ENCODE measurements at regions not wholly inside any gene's neighbourhood (a gene's known extent, or its start where the extent isn't known, plus 50 kb on each side); places are given as distances from the start of the nearest gene placed in this dataset.
"Not testable (repeated sequence)": the region's sequence is repeated elsewhere in the genome, so short reads cannot be mapped to it uniquely, and the experiment has no call there.

DNA sequence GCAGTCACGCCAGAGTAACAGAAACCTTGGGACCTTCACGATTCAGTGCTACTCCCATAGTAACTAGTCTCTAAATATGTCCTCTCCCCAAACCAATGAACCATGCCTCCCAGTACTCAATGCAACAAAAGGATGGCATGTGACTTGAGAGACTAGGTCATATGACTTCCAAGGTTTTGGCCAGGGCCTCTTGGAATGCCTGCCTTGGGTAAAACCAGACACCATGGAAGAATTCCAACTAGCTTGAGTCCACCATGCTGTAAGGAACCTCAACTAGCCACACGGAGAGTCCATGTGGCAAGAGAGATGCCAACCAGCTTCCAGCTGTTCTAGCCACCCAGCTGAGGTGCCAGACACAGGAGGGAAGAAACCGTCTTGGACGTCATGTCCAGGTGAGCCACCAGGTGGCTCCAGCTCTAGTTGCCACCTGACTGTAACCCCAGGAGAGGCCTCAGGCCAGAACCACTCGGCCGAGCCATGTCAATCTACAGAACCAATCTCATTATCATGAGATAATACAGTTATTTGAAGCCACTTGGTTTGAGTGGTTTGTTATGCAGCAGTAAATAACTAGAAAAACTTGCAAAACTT is 115.0 kb downstream of the SYF2 start:
- ATAC-seq = no peak
- DNase-seq (ENCODE audit: low spot score in 2 of 2) = no peak

GRCh38 chr1:25116832-25117231 is 115.5 kb downstream of the SYF2 start:
- Mint-ChIP-seq H3K9me3 (no peaks in the 10 kb centered on the region), H3K36me3 (no peaks in the 10 kb centered on the region), H3K27ac (no peak overlapping the region), H3K4me1 (peaks cover 21% of the 10 kb centered on the region), H3K4me3 (no peak overlapping the region)
- ATAC-seq (no peak), DNase-seq (ENCODE audit: low spot score in 2 of 2) (no peak)

More for the DNA sequence above, 115.0 kb downstream of the SYF2 start:
- peaks cover 21% of the 10 kb centered on the region for H3K4me1 Mint-ChIP-seq
- H3K9me3 Mint-ChIP-seq = no peaks in the 10 kb centered on the region
- no peaks in the 10 kb centered on the region for H3K36me3 Mint-ChIP-seq
- H3K27ac Mint-ChIP-seq = no peak overlapping the region
- H3K4me3 Mint-ChIP-seq = no peak overlapping the region

- peaks cover 21% of the 10 kb centered on the region for H3K4me1 Mint-ChIP-seq
- H3K27ac Mint-ChIP-seq; DNase-seq (ENCODE audit: low spot score in 2 of 2): not testable (repeated sequence)
Observed at GRCh38 chr1:25116117-25116516, 116.2 kb downstream of the SYF2 start.

GRCh38 chr1:25113731-25114130 is 118.6 kb downstream of the SYF2 start:
- DNase-seq (ENCODE audit: low spot score in 2 of 2) = no peak
- Mint-ChIP-seq H3K4me1 (peaks cover 16% of the 10 kb centered on the region), H3K27ac (no peak overlapping the region), H3K4me3 (no peak overlapping the region), H3K36me3 (peaks cover under 1% of the 10 kb centered on the region), H3K9me3 (peaks cover 8% of the 10 kb centered on the region)
- ATAC-seq = no peak

More at GRCh38 chr1:25116117-25116516, 116.2 kb downstream of the SYF2 start:
- not testable (repeated sequence) for H3K36me3 Mint-ChIP-seq, H3K4me3 Mint-ChIP-seq, H3K9me3 Mint-ChIP-seq, ATAC-seq

DNA sequence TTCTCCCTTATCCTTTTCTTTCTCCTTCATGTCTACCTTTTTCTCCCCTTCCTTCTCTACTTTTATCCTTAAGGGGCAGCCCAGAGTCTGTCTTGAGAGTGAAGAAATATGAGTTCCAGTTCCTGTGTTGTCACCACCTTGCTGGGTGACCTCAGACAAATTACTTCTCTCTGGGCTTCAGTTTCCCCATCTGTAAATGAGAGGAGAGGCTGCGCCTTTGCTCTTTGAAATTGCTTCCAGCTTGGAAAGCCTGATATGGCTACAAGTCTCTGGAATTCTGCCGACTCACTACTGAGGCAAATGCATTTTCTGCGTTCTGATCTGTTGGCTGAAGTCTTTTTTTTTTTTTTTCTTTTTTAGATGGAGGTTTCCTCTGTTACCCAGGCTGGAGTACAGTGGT is 119.2 kb downstream of the SYF2 start:
- Mint-ChIP-seq H3K27ac (no peak overlapping the region), H3K36me3 (peaks cover 6% of the 10 kb centered on the region), H3K4me1 (peaks cover 17% of the 10 kb centered on the region), H3K9me3 (peaks cover 10% of the 10 kb centered on the region), H3K4me3 (no peak overlapping the region)
- ATAC-seq (no peak), DNase-seq (ENCODE audit: low spot score in 2 of 2) (no peak)

DNA sequence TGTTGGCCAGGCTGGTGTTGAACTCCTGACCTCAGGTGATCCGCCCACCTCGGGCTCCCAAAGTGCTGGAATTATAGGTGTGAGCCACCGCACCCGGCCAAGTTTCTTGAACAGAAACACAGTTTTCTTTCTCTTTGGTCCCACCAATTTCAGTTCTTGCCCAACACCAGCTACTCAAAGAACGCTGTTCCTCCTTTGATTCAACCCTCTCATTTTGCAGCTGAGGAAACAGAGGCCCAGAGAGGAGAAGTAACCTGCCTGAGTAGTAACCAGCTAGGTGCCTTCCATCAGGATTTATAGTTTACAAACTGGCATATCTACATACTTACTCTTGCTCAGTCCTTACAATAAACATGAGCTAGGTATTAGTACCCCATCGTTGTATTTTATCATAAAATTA is 119.9 kb downstream of the SYF2 start:
- no peak for DNase-seq (ENCODE audit: low spot score in 2 of 2)
- Mint-ChIP-seq H3K4me1 (peaks cover 17% of the 10 kb centered on the region), H3K27ac (no peak overlapping the region), H3K36me3 (peaks cover 6% of the 10 kb centered on the region), H3K9me3 (peaks cover 10% of the 10 kb centered on the region), H3K4me3 (no peak overlapping the region)
- ATAC-seq = no peak

DNA sequence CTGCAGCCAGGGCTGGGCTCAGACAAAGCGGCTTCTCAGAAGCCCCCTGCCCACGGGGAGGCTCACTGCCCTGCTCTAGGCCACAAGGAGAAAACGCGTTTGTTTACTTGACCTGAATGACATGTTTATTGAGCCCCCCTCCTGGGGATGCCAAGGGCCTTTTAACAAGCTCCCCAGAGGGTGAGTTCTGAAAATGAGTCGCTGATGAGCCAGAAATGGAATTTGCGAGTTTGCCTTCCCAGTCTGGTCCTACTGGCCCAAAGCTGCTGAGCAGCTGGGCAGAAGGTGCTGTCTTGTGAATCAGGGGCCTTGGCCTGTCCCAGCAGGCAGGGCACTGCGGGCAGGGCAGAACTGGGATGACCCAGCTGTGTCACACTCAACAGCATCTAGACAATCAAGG is 120.6 kb downstream of the SYF2 start:
- peaks cover 18% of the 10 kb centered on the region for H3K4me1 Mint-ChIP-seq
- ATAC-seq (no peak), DNase-seq (ENCODE audit: low spot score in 2 of 2) (no peak)
- H3K27ac Mint-ChIP-seq = no peak overlapping the region
- H3K4me3 Mint-ChIP-seq = no peak overlapping the region
- peaks cover 6% of the 10 kb centered on the region for H3K36me3 Mint-ChIP-seq
- H3K9me3 Mint-ChIP-seq = peaks cover 10% of the 10 kb centered on the region

- DNase-seq (ENCODE audit: low spot score in 2 of 2) = no peak
- H3K27ac Mint-ChIP-seq = no peak overlapping the region
- peaks cover 29% of the 10 kb centered on the region for H3K4me1 Mint-ChIP-seq
Observed at GRCh38 chr1:25110485-25110884, 121.8 kb downstream of the SYF2 start.

GRCh38 chr1:25110036-25110435 is 122.3 kb downstream of the SYF2 start:
- H3K27ac Mint-ChIP-seq = no peak overlapping the region
- ATAC-seq = no peak

More at GRCh38 chr1:25110485-25110884, 121.8 kb downstream of the SYF2 start:
- peaks cover 11% of the 10 kb centered on the region for H3K36me3 Mint-ChIP-seq
- ATAC-seq = no peak
- no peak overlapping the region for H3K4me3 Mint-ChIP-seq
- H3K9me3 Mint-ChIP-seq = peaks cover 10% of the 10 kb centered on the region

GRCh38 chr1:25109531-25109951 is 122.8 kb downstream of the SYF2 start:
- Mint-ChIP-seq H3K36me3 (peaks cover 17% of the 10 kb centered on the region), H3K9me3 (peaks cover 10% of the 10 kb centered on the region), H3K27ac (peak overlapping the region; percentile 65), H3K4me1 (peaks cover 37% of the 10 kb centered on the region), H3K4me3 (no peak overlapping the region)
- DNase-seq (ENCODE audit: low spot score in 2 of 2) (no peak), ATAC-seq (peak; percentile 40)

More at GRCh38 chr1:25110036-25110435, 122.3 kb downstream of the SYF2 start:
- Mint-ChIP-seq H3K36me3 (peaks cover 13% of the 10 kb centered on the region), H3K9me3 (peaks cover 10% of the 10 kb centered on the region), H3K4me3 (no peak overlapping the region), H3K4me1 (peaks cover 33% of the 10 kb centered on the region)
- DNase-seq (ENCODE audit: low spot score in 2 of 2) = no peak

DNA sequence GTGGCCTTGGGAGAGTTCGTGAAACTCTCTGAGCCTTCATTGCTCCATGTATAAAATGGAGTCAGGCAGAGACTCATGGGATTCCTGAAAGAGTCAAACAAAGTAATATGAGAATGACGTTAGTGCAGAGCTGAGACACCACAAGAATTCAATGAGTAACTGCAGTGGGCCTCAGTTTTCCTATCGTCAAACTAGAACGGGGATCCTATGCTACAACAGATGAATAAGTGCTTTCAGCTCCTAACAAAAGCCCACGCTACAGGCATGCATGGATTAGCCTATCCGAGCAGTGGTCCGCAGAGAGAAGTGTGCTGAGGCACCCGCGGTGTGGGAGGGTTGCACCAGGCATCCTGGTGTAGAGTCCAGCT is 124.7 kb downstream of the SYF2 start:
- DNase-seq (ENCODE audit: low spot score in 2 of 2) (no peak), ATAC-seq (no peak)
- no peak overlapping the region for H3K27ac Mint-ChIP-seq
- peaks cover 10% of the 10 kb centered on the region for H3K9me3 Mint-ChIP-seq
- H3K36me3 Mint-ChIP-seq = peaks cover 17% of the 10 kb centered on the region
- H3K4me3 Mint-ChIP-seq = no peak overlapping the region
- H3K4me1 Mint-ChIP-seq = peaks cover 49% of the 10 kb centered on the region

DNA sequence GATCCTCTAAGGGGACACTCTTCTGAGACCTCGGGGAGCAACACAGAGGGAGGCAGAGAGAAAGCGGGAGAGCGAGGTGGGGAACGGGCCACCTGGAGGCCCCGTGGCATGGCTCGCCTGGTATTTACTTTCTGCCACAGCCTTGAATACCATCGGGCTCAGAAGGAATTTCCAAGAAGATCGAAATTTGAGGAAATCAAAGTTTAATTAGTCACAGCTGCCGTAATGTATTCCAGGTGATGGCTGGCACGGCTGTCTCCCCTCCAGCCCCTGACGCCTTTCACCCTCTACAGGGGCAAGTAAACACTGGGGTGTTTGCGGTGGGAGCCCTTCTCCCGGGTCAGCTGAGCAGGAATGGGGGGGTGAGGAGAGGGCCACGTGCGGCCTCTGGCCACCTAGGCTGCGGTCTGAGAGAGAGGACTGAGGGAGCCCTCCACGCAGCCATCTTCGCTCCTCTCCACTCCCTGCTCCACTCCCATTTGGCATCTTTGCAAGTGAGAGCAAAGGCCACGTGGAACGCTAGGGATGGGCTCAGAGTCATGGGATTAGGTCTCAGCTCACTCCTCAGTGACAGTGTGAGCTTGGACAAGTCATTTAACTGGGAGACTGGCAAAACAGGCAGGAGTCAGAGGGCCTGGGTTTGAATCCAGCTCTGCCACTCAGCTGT is 125.2 kb downstream of the SYF2 start:
- peaks cover 17% of the 10 kb centered on the region for H3K36me3 Mint-ChIP-seq
- H3K4me1 Mint-ChIP-seq = peaks cover 49% of the 10 kb centered on the region
- DNase-seq (ENCODE audit: low spot score in 2 of 2) (no peak), ATAC-seq (no peak)
- no peak overlapping the region for H3K4me3 Mint-ChIP-seq
- H3K27ac Mint-ChIP-seq = peak overlapping the region; percentile 50
- peaks cover 10% of the 10 kb centered on the region for H3K9me3 Mint-ChIP-seq

DNA sequence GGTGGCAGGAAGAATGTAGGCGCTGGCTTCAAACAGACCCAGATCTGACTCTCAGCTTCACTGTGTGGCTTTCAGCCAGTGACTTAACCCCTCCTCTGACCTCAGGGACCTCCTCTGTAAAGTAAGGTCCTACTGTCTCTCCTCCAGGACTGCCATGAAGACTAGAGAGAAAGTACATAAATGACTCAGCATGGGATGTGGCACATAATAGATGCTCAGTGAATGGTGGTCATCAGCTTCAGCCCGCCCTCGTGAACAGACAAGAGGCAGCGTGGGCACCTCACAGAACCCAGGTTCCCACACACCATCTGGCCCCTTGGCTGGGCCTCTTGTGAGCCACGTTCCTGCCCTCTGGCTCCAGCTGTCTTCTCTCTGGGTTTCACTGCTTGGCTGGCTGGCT is 126.0 kb downstream of the SYF2 start:
- Mint-ChIP-seq H3K36me3 (peaks cover 17% of the 10 kb centered on the region), H3K4me3 (no peak overlapping the region), H3K9me3 (peaks cover 10% of the 10 kb centered on the region), H3K27ac (peak overlapping the region; percentile 50), H3K4me1 (peaks cover 56% of the 10 kb centered on the region)
- ATAC-seq (peak; percentile 89), DNase-seq (ENCODE audit: low spot score in 2 of 2) (no peak)

DNA sequence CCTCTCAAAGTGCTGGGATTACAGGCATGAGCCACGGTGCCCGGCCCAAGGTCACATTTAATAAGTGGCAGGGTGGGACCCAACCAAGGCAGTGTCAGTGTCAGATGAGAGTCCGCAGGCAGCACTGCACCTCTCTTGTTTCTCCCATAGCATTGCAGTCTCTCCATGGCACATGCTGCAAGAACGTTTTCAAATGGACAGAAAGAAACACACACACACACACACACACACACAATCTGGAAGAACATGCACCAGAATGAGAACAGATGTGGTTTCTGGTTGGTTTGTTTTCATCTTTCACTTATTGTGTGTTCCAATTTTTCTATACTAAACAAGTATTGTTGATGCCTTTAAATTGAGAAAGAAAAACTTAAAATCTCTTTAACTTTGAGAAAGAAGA is 126.5 kb downstream of the SYF2 start:
- Mint-ChIP-seq H3K36me3 (peaks cover 17% of the 10 kb centered on the region), H3K4me1 (peaks cover 61% of the 10 kb centered on the region), H3K4me3 (no peak overlapping the region), H3K9me3 (peaks cover 10% of the 10 kb centered on the region), H3K27ac (no peak overlapping the region)
- no peak for DNase-seq (ENCODE audit: low spot score in 2 of 2)
- no peak for ATAC-seq

DNA sequence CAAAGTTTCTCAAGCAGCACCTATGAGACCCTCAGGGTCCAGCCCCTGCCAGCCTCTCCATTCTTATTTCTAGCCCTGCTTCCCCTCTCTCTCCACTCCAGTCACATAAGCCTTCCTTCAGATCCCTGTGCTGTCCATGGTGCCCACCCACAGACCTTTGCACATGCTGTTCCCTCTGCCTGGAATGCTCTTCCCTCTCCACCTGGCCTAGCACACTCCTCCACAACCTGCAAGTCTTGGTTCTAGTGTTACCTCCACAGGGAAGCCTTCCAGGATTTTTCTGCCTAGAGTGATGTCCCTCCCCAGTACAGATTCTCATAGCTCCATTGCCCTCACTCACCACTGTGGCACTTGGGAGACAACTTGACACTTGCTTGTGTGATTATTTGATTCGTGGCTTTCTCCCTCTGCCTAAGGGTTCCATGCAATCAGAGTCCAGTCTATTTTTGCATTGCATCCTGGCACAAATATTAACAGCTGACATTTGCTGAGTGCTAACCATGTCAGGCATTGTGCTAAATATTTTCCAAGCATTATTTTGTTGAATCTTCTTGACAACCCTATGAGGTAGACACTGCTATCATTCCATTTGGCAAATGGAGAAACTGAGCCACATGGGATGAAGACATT is 127.3 kb downstream of the SYF2 start:
- Mint-ChIP-seq H3K4me1 (peaks cover 69% of the 10 kb centered on the region), H3K4me3 (no peak overlapping the region), H3K36me3 (peaks cover 24% of the 10 kb centered on the region), H3K9me3 (peaks cover 10% of the 10 kb centered on the region), H3K27ac (no peak overlapping the region)
- no peak for DNase-seq (ENCODE audit: low spot score in 2 of 2)
- ATAC-seq = no peak
